DND-41 (cell line): ENCODE measurements at regions not wholly inside any gene's neighbourhood (a gene's known extent, or its start where the extent isn't known, plus 50 kb on each side); places are given as distances from the start of the nearest gene placed in this dataset.

ENCODE experiments used
- ATAC-seq: fragments of 200-7000 bp; cut with Tn5 transposase; 3 replicates; pipeline ENCODE4 v1.9.1; 2021; ENCODE audit warnings: low read depth; ENCODE audit not compliant: insufficient read depth
- DNase-seq: peaks from one replicate; pipeline ENCODE4 v3.0.0-alpha.2; 2020
- H2AFZ ChIP-seq: 2 replicates; pipeline ENCODE4 v1.6.0; 2012; ENCODE audit warnings: low read depth, low read length
- H3K27ac ChIP-seq: 2 replicates; pipeline ENCODE4 v1.5.1; 2012; ENCODE audit warnings: low read length, inconsistent platforms
- H3K27me3 ChIP-seq: fragments of 200-600 bp; sonication (generic); 2 replicates; pipeline ENCODE4 v1.6.0; 2012; ENCODE audit warnings: low read length, mild to moderate bottlenecking, inconsistent platforms; ENCODE audit not compliant: insufficient read depth, poor library complexity
- H3K36me3 ChIP-seq: 2 replicates; pipeline ENCODE4 v1.5.1; 2012; ENCODE audit warnings: low read length, inconsistent platforms; ENCODE audit not compliant: insufficient read depth
- H3K4me1 ChIP-seq: 2 replicates; pipeline ENCODE4 v1.5.1; 2012; ENCODE audit warnings: mild to moderate bottlenecking, low read length; ENCODE audit not compliant: insufficient read depth
- H3K4me2 ChIP-seq: 2 replicates; pipeline ENCODE4 v1.6.0; 2012; ENCODE audit warnings: mild to moderate bottlenecking, moderate library complexity, low read length, inconsistent platforms; ENCODE audit not compliant: insufficient read depth
- H3K4me3 ChIP-seq, 2 experiments: fragments of 200-600 bp in 1 of 2; shearing (Covaris generic) in 1 of 2; 2 replicates each; pipeline ENCODE4 v1.5.1; 2012 to 2016; ENCODE audit warnings: inconsistent platforms in 2 of 2, low read length in 2 of 2, mild to moderate bottlenecking in 2 of 2, low read depth in 1 of 2, moderate library complexity in 1 of 2
- H3K79me2 ChIP-seq: 2 replicates; pipeline ENCODE4 v1.6.0; 2012; ENCODE audit warnings: low read length, inconsistent platforms; ENCODE audit not compliant: insufficient read depth
- H3K9ac ChIP-seq: 2 replicates; pipeline ENCODE4 v1.6.0; 2012; ENCODE audit warnings: low read depth, mild to moderate bottlenecking, inconsistent platforms, low read length, moderate library complexity
- H3K9me3 ChIP-seq: 2 replicates; pipeline ENCODE4 v1.5.1; 2012; ENCODE audit warnings: low read length, moderate library complexity, mild to moderate bottlenecking, inconsistent platforms; ENCODE audit not compliant: insufficient read depth, severe bottlenecking
- H4K20me1 ChIP-seq: 2 replicates; pipeline ENCODE4 v1.6.0; 2012; ENCODE audit warnings: low read length; ENCODE audit not compliant: insufficient read depth
- CTCF ChIP-seq: IDR thresholded peaks from 2 replicates; pipeline ENCODE4 v1.5.1; 2012; ENCODE audit warnings: borderline replicate concordance, low read length, moderate library complexity, mild to moderate bottlenecking; ENCODE audit not compliant: poor library complexity, severe bottlenecking; ENCODE audit errors: extremely low read depth
- EZH2 ChIP-seq: IDR thresholded peaks from 3 replicates; pipeline ENCODE4 v1.6.1; 2012; ENCODE audit warnings: borderline replicate concordance, low read depth, mild to moderate bottlenecking, moderate library complexity, low read length, inconsistent platforms; ENCODE audit not compliant: severe bottlenecking

DNA sequence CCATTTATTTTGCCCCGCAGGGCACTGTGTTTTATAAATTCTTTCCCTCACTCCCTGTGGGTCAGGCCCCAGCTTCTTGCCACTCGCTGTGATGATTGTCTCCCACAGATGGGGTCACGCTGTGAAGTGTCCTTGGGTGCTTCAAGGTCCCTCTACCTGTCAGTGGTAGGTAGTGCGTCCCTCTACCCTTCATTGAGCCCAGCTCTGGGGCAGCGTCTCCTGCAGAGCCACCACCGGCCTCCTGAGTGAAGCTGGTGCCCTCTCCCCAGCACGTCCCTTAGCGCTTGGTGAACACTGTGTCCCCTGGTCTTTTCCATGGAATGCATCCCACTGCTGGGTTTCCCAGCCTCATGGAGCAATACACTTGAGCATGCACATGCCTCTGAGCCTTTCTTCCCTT is 108.2 kb downstream of the NRN1 start:
- 0 out of 3 replicates have a peak, but pooled peaks have one; percentile 37 for ATAC-seq
- Histone ChIP-seq H3K4me2 (no peak overlapping the region), H2AFZ (no peak overlapping the region), H3K4me1 (no peaks in the 10 kb centered on the region), H3K27ac (no peak overlapping the region), H3K36me3 (no peaks in the 10 kb centered on the region), H3K27me3 (no peaks in the 10 kb centered on the region), H3K9ac (no peak overlapping the region), H4K20me1 (no peaks in the 10 kb centered on the region), H3K4me3 (no peak overlapping the region), H3K79me2 (no peaks in the 10 kb centered on the region), H3K9me3 (no peaks in the 10 kb centered on the region)
- TF ChIP-seq CTCF: peak; percentile 18
- TF ChIP-seq EZH2: no peak
- DNase-seq: no peak

DNA sequence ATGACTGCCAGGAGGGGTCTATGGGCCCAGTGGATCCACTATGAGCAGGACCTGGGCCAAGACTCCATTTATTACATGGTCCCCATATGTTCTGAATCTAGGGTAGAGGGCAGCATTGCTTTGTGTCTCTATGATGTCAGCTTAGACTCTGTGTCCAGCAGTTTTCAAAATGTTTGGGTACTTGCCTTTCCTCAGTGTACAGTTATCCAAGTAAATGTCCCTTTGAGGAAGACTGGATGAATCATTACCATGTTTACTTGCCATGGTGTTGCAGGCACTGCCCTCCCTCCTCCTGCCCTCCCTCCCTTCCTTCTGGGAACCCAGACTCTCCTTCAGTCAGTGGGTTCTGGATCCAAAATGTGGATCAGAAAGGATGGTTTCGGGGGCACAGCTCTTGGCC is 108.6 kb downstream of the NRN1 start:
- DNase-seq: no peak
- H4K20me1 ChIP-seq: no peaks in the 10 kb centered on the region
- TF ChIP-seq EZH2 (no peak), CTCF (no peak)
- no peaks in the 10 kb centered on the region for H3K9me3 ChIP-seq
- ATAC-seq: no peak
- no peak overlapping the region for H3K9ac ChIP-seq
- no peak overlapping the region for H3K4me3 ChIP-seq
- no peaks in the 10 kb centered on the region for H3K79me2 ChIP-seq
- no peaks in the 10 kb centered on the region for H3K27me3 ChIP-seq
- no peak overlapping the region for H3K4me2 ChIP-seq
- H3K4me1 ChIP-seq: no peaks in the 10 kb centered on the region; the same call in 1 of the 2 replicates
- H3K27ac ChIP-seq: no peak overlapping the region
- H2AFZ ChIP-seq: no peak overlapping the region
- H3K36me3 ChIP-seq: no peaks in the 10 kb centered on the region

GRCh38 chr6:5896476-5897200 is 110.1 kb downstream of the NRN1 start:
- Histone ChIP-seq H3K9me3 (no peaks in the 10 kb centered on the region), H3K79me2 (no peaks in the 10 kb centered on the region), H3K9ac (no peak overlapping the region), H3K4me2 (no peak overlapping the region), H3K27me3 (no peaks in the 10 kb centered on the region), H4K20me1 (no peaks in the 10 kb centered on the region), H3K4me3 (no peak overlapping the region), H3K27ac (no peak overlapping the region), H2AFZ (no peak overlapping the region), H3K4me1 (peaks cover 9% of the 10 kb centered on the region), H3K36me3 (no peaks in the 10 kb centered on the region)
- DNase-seq (no peak), ATAC-seq (no peak)
- TF ChIP-seq CTCF: no peak
- TF ChIP-seq EZH2: no peak
